Activated CD4-positive, alpha-beta T cell treated with anti-CD3 and anti-CD28 coated beads, Interleukin-2, amount 50 U/mL, for 1 hour (primary cell): ENCODE measurements at regions not wholly inside any gene's neighbourhood (a gene's known extent, or its start where the extent isn't known, plus 50 kb on each side); places are given as distances from the start of the nearest gene placed in this dataset.

ENCODE experiments used
- DNase-seq: peaks from one replicate; pipeline ENCODE4 v3.0.0-alpha.2; 2020

- no peak for DNase-seq
Observed at GRCh38 chr7:46802479-46802878, 779.4 kb downstream of the TNS3 start.

- DNase-seq, result no peak
Observed at GRCh38 chr7:46791188-46791587, 790.7 kb downstream of the TNS3 start.

GRCh38 chr7:46786995-46787394, 794.9 kb downstream of the TNS3 start:
- DNase-seq, result no peak

- no peak for DNase-seq
Observed at GRCh38 chr7:46786221-46786954, 795.5 kb downstream of the TNS3 start.

- no peak for DNase-seq
Observed at GRCh38 chr7:46784732-46785131, 797.2 kb downstream of the TNS3 start.

- no peak for DNase-seq
Observed at GRCh38 chr7:46781901-46782439, 799.9 kb downstream of the TNS3 start.

- DNase-seq, result no peak
Observed at GRCh38 chr7:46776790-46777189, 805.1 kb downstream of the TNS3 start.

- DNase-seq, result no peak
Observed at GRCh38 chr7:46775776-46776175, 806.1 kb downstream of the TNS3 start.

- DNase-seq, result no peak
Observed at GRCh38 chr7:46775020-46775419, 806.9 kb downstream of the TNS3 start.

- no peak for DNase-seq
Observed at GRCh38 chr7:46774515-46774914, 807.4 kb downstream of the TNS3 start.

GRCh38 chr7:46772776-46773175, 809.1 kb downstream of the TNS3 start:
- DNase-seq, result no peak

GRCh38 chr7:46767071-46767470, 814.8 kb downstream of the TNS3 start:
- DNase-seq, result no peak

- no peak for DNase-seq
Observed at GRCh38 chr7:46764100-46764936, 817.6 kb downstream of the TNS3 start.

GRCh38 chr7:46763344-46763743, 818.6 kb downstream of the TNS3 start:
- DNase-seq, result no peak

GRCh38 chr7:46759711-46760480, 822.0 kb downstream of the TNS3 start:
- no peak for DNase-seq

- DNase-seq, result no peak
Observed at GRCh38 chr7:46756996-46757395, 824.9 kb downstream of the TNS3 start.

GRCh38 chr7:46756256-46756655, 825.7 kb downstream of the TNS3 start:
- DNase-seq, result no peak

- no peak for DNase-seq
Observed at GRCh38 chr7:46755120-46756034, 826.5 kb downstream of the TNS3 start.

- no peak for DNase-seq
Observed at GRCh38 chr7:46754140-46754720, 827.7 kb downstream of the TNS3 start.

- DNase-seq, result no peak
Observed at GRCh38 chr7:46753662-46754061, 828.2 kb downstream of the TNS3 start.

- no peak for DNase-seq
Observed at GRCh38 chr7:46752881-46753366, 829.0 kb downstream of the TNS3 start.
